Suprapubic skin (tissue), 4 donors: ENCODE measurements at regions not wholly inside any gene's neighbourhood (a gene's known extent, or its start where the extent isn't known, plus 50 kb on each side); places are given as distances from the start of the nearest gene placed in this dataset.

Experiments used
- DNase-seq, 2 donors: peaks; one replicate each; pipeline ENCODE4 v3.0.0-alpha.2; 2019; ENCODE audit warnings: low spot score in 2 of 2
- H3K27ac ChIP-seq: fragments of 200-600 bp; sonication (generic); one replicate; pipeline ENCODE4 v1.5.1; 2019
- H3K27me3 ChIP-seq: fragments of 200-600 bp; sonication (generic); one replicate; pipeline ENCODE4 v1.5.1; 2019
- H3K36me3 ChIP-seq: fragments of 200-600 bp; sonication (generic); one replicate; pipeline ENCODE4 v1.5.1; 2019
- H3K4me1 ChIP-seq: fragments of 200-600 bp; sonication (generic); one replicate; pipeline ENCODE4 v1.5.1; 2019
- H3K4me3 ChIP-seq: fragments of 200-600 bp; sonication (generic); one replicate; pipeline ENCODE4 v1.5.1; 2019; ENCODE audit warnings: mild to moderate bottlenecking
- H3K9me3 ChIP-seq: fragments of 200-600 bp; sonication (generic); one replicate; pipeline ENCODE4 v1.5.1; 2019
- CTCF ChIP-seq, 2 donors: fragments of 200-600 bp in 1 of 2; fragments of 450-650 bp in 1 of 2; sonication (generic) in 1 of 2; IDR thresholded peaks; one replicate each; pipeline ENCODE4 v1.5.1; 2016 to 2019; ENCODE audit warnings: antibody characterized with exemption in 2 of 2, mild to moderate bottlenecking in 1 of 2, moderate library complexity in 1 of 2
- EP300 ChIP-seq: sonication (generic); formaldehyde crosslinking; IDR thresholded peaks from one replicate; pipeline ENCODE4 v1.6.1; 2017; ENCODE audit warnings: antibody characterized with exemption
- POLR2A ChIP-seq, 2 donors: fragments of 450-650 bp; IDR thresholded peaks; one replicate each; pipeline ENCODE4 v1.6.1; 2017; ENCODE audit warnings: antibody characterized with exemption in 2 of 2, mild to moderate bottlenecking in 2 of 2, moderate library complexity in 2 of 2
- POLR2AphosphoS5 ChIP-seq, 3 donors: sonication (generic); formaldehyde crosslinking; IDR thresholded peaks; one replicate each; pipeline ENCODE4 v1.6.1; 2017; ENCODE audit warnings: antibody characterized with exemption in 3 of 3
- WGBS: methylation state at CpG from one replicate; pipeline ENCODE4 v1.1.5; 2018; 5-methylcytosine and 5-hydroxymethylcytosine counted together

DNA sequence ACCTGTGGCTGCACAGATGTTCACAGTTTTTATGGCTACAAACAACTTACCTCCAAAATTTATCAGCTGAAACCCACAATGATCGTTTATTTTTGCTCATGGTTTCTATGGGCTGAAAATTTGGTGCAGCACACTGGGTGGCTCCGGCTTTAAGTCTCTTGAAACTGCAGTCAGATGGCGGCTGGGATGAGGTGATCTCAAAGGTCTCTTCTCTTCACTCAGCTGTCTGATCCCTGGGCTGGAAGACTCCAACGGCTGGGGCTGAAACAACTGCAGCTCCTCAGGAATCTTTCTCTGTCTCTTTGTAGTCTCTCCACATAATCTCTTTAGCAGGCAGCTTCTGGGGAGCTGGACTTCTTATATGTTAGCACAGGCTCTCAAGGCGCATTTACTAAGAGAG is 117.3 kb upstream of the FAT3 start:
- H3K4me3 ChIP-seq = no peak overlapping the region
- no peak for TF ChIP-seq POLR2AphosphoS5 (IDR thresholded peaks at IDR 0.05)
- TF ChIP-seq CTCF (IDR thresholded peaks at IDR 0.05) = no peak
- no peak for TF ChIP-seq EP300
- no peak for TF ChIP-seq POLR2A (IDR thresholded peaks at IDR 0.05)
- 85% methylated on average over 5 of the region's 5 CpGs for WGBS
- no peaks in the 10 kb centered on the region for H3K9me3 ChIP-seq
- H3K36me3 ChIP-seq = no peaks in the 10 kb centered on the region
- no peaks in the 10 kb centered on the region for H3K27me3 ChIP-seq
- H3K4me1 ChIP-seq = no peaks in the 10 kb centered on the region
- DNase-seq = no peak
- no peak overlapping the region for H3K27ac ChIP-seq

- WGBS = 80% methylated on average over 1 of the region's 1 CpG
- H3K9me3 ChIP-seq = no peaks in the 10 kb centered on the region
- H3K27me3 ChIP-seq = no peaks in the 10 kb centered on the region
- H3K4me3 ChIP-seq = no peak overlapping the region
- DNase-seq = no peak
- H3K36me3 ChIP-seq = no peaks in the 10 kb centered on the region
- H3K27ac ChIP-seq = no peak overlapping the region
- no peak for TF ChIP-seq CTCF (IDR thresholded peaks at IDR 0.05)
- TF ChIP-seq POLR2AphosphoS5 (IDR thresholded peaks at IDR 0.05) = no peak
- TF ChIP-seq EP300 = no peak
- TF ChIP-seq POLR2A (IDR thresholded peaks at IDR 0.05) = no peak
- H3K4me1 ChIP-seq = no peaks in the 10 kb centered on the region
These were observed 120.3 kb upstream of the FAT3 start for GRCh38 chr11:92104349-92104748.

- H3K27ac ChIP-seq = no peak overlapping the region
- WGBS = 73% methylated on average over 1 of the region's 1 CpG
- H3K36me3 ChIP-seq = no peaks in the 10 kb centered on the region
- no peak overlapping the region for H3K4me3 ChIP-seq
- DNase-seq = no peak
- H3K4me1 ChIP-seq = no peaks in the 10 kb centered on the region
- no peaks in the 10 kb centered on the region for H3K27me3 ChIP-seq
- no peaks in the 10 kb centered on the region for H3K9me3 ChIP-seq
- TF ChIP-seq POLR2AphosphoS5 (IDR thresholded peaks at IDR 0.05) = no peak
- TF ChIP-seq EP300 = no peak
- no peak for TF ChIP-seq POLR2A (IDR thresholded peaks at IDR 0.05)
- TF ChIP-seq CTCF (IDR thresholded peaks at IDR 0.05) = no peak
These were observed 122.7 kb upstream of the FAT3 start for GRCh38 chr11:92101920-92102319.

GRCh38 chr11:92099183-92099582 is 125.4 kb upstream of the FAT3 start:
- no peaks in the 10 kb centered on the region for H3K36me3 ChIP-seq
- TF ChIP-seq EP300 = no peak
- no peak for TF ChIP-seq POLR2A (IDR thresholded peaks at IDR 0.05)
- TF ChIP-seq POLR2AphosphoS5 (IDR thresholded peaks at IDR 0.05) = no peak
- no peak for TF ChIP-seq CTCF (IDR thresholded peaks at IDR 0.05)
- no peaks in the 10 kb centered on the region for H3K27me3 ChIP-seq
- no peaks in the 10 kb centered on the region for H3K9me3 ChIP-seq
- H3K4me1 ChIP-seq = no peaks in the 10 kb centered on the region
- no peak for DNase-seq
- H3K27ac ChIP-seq = no peak overlapping the region
- 76% methylated on average over 1 of the region's 1 CpG for WGBS
- no peak overlapping the region for H3K4me3 ChIP-seq

- DNase-seq = no peak
- Histone ChIP-seq H3K9me3 (no peaks in the 10 kb centered on the region), H3K27me3 (no peaks in the 10 kb centered on the region), H3K27ac (no peak overlapping the region), H3K4me3 (no peak overlapping the region), H3K4me1 (no peaks in the 10 kb centered on the region), H3K36me3 (no peaks in the 10 kb centered on the region)
- WGBS = 90% methylated on average over 2 of the region's 2 CpGs
- TF ChIP-seq EP300 (no peak), CTCF (IDR thresholded peaks at IDR 0.05) (no peak), POLR2AphosphoS5 (IDR thresholded peaks at IDR 0.05) (no peak), POLR2A (IDR thresholded peaks at IDR 0.05) (no peak)
These were observed 126.4 kb upstream of the FAT3 start for GRCh38 chr11:92098172-92098571.
